Right lobe of liver (tissue), 4 donors: ENCODE measurements at regions not wholly inside any gene's neighbourhood (a gene's known extent, or its start where the extent isn't known, plus 50 kb on each side); places are given as distances from the start of the nearest gene placed in this dataset.

Experiments
- POLR2A ChIP-seq: fragments of 450-650 bp; IDR thresholded peaks from one replicate; pipeline ENCODE4 v1.6.1; 2017; ENCODE audit warnings: antibody characterized with exemption, mild to moderate bottlenecking
- TF ChIP-seq, protein P1 (sequence below), 4 donors: fragments of 200-600 bp in 3 of 4; fragments of 450-650 bp in 1 of 4; IDR thresholded peaks; one replicate each; pipeline versions ENCODE4 v1.5.1 to v1.8.0; 2016 to 2022; ENCODE audit warnings: antibody characterized with exemption in 4 of 4, mild to moderate bottlenecking in 2 of 4
- donor health status: DM: no; HTN: no; CAD: no.
- donor health status: DM: no; HTN: no; CAD: no.
- donor health status: DM: no; HTN: yes; CAD: no.

DNA sequence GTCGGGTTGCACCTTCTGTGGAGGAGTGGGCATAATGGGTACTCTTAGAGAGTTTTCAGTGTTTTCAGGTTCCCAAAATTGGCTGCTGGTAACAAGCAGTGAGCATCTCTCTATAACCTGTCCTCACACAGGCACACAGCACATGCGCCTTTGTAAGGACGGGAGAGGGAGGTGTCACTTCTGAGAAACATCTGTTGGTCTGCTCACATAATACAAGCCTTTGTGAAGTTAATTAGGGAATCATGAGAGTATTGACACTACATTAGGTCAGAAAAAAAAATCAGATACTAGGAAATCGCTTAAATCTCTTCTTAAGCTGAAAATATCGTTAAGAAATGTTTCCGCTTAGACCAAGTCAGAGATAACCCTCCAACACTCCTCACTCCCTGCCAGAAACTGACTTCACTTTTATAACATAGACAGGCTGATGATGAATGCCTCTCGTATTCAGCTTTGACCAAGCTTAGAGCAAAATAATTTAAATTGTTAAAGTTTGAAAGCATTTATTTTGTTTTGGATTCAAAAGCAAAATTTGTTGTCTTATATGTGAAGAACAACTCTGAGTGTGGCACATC, 769.7 kb downstream of the TNS3 start:
- TF ChIP-seq, protein P1, sequence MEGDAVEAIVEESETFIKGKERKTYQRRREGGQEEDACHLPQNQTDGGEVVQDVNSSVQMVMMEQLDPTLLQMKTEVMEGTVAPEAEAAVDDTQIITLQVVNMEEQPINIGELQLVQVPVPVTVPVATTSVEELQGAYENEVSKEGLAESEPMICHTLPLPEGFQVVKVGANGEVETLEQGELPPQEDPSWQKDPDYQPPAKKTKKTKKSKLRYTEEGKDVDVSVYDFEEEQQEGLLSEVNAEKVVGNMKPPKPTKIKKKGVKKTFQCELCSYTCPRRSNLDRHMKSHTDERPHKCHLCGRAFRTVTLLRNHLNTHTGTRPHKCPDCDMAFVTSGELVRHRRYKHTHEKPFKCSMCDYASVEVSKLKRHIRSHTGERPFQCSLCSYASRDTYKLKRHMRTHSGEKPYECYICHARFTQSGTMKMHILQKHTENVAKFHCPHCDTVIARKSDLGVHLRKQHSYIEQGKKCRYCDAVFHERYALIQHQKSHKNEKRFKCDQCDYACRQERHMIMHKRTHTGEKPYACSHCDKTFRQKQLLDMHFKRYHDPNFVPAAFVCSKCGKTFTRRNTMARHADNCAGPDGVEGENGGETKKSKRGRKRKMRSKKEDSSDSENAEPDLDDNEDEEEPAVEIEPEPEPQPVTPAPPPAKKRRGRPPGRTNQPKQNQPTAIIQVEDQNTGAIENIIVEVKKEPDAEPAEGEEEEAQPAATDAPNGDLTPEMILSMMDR (IDR thresholded peaks at IDR 0.05): no peak
- no peak for TF ChIP-seq POLR2A
